ENCODE measurements at regions not wholly inside any gene's neighbourhood (a gene's known extent, or its start where the extent isn't known, plus 50 kb on each side); places are given as distances from the start of the nearest gene placed in this dataset.
"Not testable (repeated sequence)": the region's sequence is repeated elsewhere in the genome, so short reads cannot be mapped to it uniquely, and the experiment has no call there.

- DNase-seq, result no peak
Measured at GRCh38 chr2:106339609-106340008, 128.6 kb downstream of the RGPD3 start.

DNA sequence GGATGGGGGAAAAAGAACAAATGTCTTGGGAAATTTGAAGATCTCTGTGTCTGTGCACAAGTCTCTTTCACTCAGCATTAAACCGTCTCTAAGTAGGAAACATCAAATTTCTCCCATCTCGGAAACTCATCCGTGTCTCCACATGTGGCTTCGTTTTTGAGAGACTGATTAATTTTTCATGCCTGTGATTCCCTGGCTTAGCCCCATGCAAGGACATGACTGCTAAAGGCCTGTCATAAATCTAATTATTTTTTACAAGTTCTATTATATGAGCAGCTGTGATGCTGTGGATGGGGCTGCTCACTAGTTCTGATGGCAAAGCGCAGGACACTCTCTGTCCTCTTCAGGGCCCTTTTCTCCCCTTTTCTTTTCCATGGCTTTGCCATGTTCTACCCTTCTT is 129.1 kb downstream of the RGPD3 start:
- no peak for DNase-seq

DNA sequence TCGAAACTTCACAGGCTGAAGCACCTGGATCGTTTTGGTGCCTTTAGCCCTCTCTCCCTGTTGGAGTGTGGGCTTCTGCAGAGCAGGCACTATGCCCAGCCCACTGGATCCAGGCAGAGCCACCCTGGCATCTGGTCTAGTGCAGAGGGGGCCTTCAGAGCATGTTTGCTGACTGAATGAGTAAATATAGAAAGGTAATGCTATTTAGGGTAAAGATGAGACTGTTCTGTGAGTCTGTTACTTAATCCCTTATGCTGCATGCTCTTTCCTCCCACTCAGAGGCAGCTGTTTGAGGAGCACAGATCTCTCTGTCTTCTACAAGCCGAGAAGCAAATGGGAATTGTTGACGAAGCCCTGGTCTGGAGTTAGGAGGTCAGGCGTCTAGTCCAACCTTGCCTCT is 130.2 kb downstream of the RGPD3 start:
- DNase-seq, result no peak

- DNase-seq, result no peak
Measured at GRCh38 chr2:106336737-106337136, 131.5 kb downstream of the RGPD3 start.

- no peak for DNase-seq
Measured at GRCh38 chr2:106336108-106336507, 132.1 kb downstream of the RGPD3 start.

- no peak for DNase-seq
Measured at GRCh38 chr2:106334802-106335201, 133.4 kb downstream of the RGPD3 start.

- not testable (repeated sequence) for DNase-seq
Measured at GRCh38 chr2:106333253-106333873, 134.8 kb downstream of the RGPD3 start.

DNA sequence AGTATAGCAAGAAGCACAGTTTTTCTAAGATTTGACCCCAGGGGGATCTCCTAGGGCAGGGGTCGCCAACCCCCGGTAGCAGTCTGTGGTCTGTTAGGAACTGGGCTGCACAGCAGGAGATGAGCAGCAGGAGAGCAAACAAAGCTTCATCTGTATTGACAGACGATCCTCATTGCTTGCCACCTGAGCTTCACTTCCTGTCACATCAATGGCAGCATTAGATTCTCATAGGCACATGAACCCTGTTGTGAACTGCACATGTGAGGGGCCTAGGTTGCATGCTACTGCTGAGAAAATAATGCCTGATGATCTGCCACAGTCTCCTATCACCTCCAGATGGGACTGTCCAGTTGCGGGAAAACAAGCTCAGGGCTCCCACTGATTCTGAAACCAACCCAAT is 136.2 kb downstream of the RGPD3 start:
- DNase-seq, result no peak

GRCh38 chr2:106330384-106331261 is 136.5 kb upstream of the UXS1 start:
- peak; percentile 54 for DNase-seq

- DNase-seq, result no peak
Measured at GRCh38 chr2:106323337-106324013, 129.4 kb upstream of the UXS1 start.

DNA sequence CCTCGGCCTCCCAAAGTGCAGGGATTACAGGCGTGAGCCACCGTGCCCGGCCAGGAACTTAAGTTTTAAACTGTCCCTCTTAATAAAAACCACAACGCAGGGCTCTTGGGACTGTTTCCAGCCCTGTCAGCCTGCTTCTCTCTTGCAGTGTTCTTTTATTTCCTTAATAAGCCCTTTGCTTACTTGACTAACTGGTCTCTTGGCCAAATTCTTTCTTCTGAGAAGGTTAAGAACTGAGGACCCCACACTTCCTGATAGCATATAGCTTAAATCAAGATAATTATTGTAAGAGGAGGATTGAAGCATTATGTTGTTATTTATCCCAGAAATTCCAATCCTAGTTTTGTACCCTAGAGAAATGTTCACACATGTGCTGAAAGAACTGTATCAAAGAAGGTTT is 128.2 kb upstream of the UXS1 start:
- DNase-seq, result no peak

GRCh38 chr2:106320439-106320838 is 126.3 kb upstream of the UXS1 start:
- DNase-seq, result not testable (repeated sequence)

DNA sequence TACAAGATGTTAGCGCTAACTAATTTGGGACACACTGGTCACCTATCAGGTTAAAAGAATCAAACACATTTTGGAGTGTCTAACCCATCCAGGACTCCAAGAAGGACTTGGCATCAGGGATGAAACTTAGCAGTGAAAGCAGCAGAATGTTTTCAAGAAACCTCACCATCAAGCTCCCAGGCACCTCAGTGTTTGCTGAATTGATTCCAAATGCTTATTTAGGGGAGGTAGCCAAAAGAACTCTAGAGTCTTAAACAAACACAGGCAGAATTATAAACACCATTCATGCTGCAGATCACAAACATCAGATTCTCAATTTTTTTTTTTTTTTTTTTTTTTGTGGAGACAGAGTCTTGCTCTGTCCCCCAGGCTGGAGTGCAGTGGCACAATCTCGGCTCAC is 122.8 kb upstream of the UXS1 start:
- DNase-seq, result no peak

GRCh38 chr2:106314444-106314843 is 120.3 kb upstream of the UXS1 start:
- no peak for DNase-seq

GRCh38 chr2:106311041-106311370 is 116.9 kb upstream of the UXS1 start:
- no peak for DNase-seq

DNA sequence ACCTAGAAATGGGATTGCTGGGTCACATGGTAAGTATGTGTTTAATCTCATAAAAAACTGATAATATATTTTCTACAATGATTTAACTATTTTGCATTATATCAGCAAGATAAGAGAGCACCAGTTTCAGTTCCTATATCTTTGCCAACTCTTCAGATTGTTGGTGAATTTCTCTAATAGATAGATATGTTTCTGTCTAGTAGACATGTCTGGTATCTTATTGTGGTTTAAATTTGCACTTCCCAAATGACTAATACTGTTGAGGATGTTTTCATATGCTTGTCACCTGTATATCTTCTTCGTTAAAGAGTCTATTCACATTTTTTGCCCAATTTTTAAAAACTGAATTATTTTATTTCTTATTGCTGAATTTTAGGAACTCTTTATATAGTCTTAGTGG is 113.8 kb upstream of the UXS1 start:
- no peak for DNase-seq

GRCh38 chr2:106306387-106306786 is 112.3 kb upstream of the UXS1 start:
- no peak for DNase-seq

DNA sequence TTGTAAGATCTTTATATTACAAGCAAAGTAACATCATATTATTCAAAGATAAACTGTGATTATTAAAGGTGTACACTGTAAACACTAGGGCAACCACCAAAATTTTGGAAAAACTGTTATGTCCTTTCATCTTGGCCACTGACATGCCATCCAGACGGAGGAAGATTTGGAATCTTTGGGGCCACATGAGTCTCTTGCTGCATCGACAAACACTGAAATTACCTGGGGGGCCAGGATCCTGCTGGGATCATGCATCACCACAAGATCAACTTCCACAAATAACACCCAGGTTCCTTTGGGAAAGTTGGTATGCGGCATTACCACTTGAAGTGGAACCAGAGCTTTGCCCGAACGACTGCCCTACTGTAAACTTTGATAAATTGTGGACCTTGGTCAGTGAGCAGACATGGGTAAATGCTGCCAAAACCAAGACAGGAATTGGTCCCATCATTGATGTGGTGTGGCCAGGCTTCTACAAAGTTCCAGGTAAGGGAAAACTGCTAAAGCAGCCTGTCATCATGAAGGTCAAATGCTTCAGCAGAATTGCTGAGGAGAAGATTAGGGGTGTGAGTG is 110.6 kb upstream of the UXS1 start:
- no peak for DNase-seq

DNA sequence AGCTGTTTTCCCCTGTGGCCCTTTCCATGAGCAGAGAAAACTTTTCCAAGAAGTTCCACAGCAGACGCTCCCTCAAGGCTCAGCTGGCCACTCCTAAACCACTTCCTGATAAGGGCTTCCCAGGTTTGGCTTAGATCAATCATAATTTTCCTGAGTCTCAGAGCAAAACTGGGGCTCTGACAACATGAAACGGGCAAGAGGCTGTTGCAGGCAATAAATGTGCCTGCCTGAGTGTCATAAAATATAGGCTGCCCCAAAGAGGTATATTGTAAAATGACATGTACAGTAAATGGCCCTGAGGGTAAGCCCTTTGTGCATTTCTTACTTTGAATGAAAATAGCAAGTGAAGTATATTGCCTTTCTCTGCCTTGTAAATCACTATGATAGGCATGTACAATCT is 105.6 kb upstream of the UXS1 start:
- DNase-seq, result no peak

DNA sequence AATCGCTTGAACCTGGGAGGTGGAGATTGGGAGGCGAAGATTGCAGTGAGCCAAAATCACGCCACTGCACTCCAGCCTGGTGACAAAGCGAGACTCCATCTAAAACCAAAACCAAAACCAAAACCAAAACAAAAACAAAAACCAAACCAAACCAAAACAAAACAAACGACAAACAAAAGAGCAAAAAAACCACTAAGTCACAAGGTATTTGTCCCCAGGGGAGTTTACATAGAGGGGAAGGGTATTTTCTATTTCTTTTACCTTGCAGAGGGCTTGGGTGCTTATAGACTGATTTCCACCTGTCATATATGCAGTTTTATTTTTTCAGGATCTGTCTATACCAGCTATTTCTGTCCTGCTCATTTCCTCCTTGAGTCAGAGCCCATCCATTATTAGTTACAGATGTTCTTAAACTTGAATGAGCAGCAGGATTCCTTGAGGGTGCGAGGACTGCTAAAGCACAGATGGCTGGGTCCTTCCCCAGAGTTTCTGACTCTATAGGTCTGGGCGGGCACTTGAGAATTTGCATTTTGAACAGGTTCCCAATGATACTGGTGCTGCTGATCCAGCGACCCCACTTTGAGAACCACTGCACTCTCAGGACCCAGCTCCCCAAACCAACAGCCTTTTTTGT is 102.2 kb upstream of the UXS1 start:
- peak; percentile 56 for DNase-seq

DNA sequence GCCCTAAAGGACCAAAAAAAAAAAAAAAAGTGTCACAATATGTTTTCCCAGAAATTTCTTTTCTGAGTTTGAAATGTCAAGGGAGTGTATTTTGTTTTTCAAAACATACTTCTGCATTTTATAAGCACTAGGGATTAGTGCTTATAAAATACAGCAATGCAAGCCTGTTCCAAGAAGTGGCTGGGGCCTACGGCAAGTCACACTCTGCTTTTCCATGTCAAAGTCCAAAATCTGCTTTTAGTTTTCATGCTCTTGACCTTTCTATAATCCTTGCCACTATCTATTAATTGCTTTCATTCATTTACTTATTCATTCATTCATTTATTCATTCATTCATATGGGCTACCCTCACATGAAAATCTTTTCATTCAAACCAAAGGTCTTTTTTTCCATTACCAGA is 100.1 kb upstream of the UXS1 start:
- DNase-seq, result no peak

GRCh38 chr2:106293271-106293783 is 99.2 kb upstream of the UXS1 start:
- no peak for DNase-seq

DNA sequence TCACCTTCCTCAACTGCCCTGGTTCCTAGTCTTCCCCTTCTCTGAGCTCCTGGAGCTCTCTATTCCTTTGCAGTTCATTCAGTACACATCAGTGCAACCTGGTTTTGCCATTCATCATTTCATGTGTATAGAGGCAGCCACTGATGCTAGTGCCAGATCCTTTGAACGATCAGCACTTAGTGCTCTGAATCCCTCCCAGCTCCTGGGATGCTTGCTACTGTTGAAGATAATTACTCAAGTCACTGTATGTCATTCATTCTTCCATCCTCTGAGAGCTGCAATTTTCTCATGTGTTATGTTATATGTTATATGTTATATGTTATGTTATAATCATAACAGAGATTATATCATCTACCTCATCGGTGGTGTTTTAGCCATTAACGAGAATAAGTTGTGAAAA is 98.5 kb upstream of the UXS1 start:
- no peak for DNase-seq

Data from fibroblast of skin of abdomen (primary cell).